Activated naive CD8-positive, alpha-beta T cell treated with anti-CD3 and anti-CD28 coated beads, Interleukin-2, amount 50 U/mL, for 16 hours (primary cell): ENCODE measurements at regions not wholly inside any gene's neighbourhood (a gene's known extent, or its start where the extent isn't known, plus 50 kb on each side); places are given as distances from the start of the nearest gene placed in this dataset.
"Not testable (repeated sequence)": the region's sequence is repeated elsewhere in the genome, so short reads cannot be mapped to it uniquely, and the experiment has no call there.

Source experiments
- DNase-seq: peaks from one replicate; pipeline ENCODE4 v3.0.0-alpha.2; 2020; ENCODE audit warnings: low read depth, low spot score

- DNase-seq = no peak
Observed at GRCh38 chr2:143930891-143931290, 589.0 kb downstream of the ZEB2 start.

- DNase-seq = no peak
Observed at GRCh38 chr2:143928613-143929012, 591.3 kb downstream of the ZEB2 start.

- DNase-seq = no peak
Observed at GRCh38 chr2:143928184-143928583, 591.7 kb downstream of the ZEB2 start.

GRCh38 chr2:143926736-143927135 is 593.2 kb downstream of the ZEB2 start:
- DNase-seq = no peak

- DNase-seq = not testable (repeated sequence)
Observed at GRCh38 chr2:143922261-143922830, 597.6 kb downstream of the ZEB2 start.

- DNase-seq = no peak
Observed at GRCh38 chr2:143918465-143918989, 601.4 kb downstream of the ZEB2 start.

GRCh38 chr2:143916781-143917180 is 603.1 kb downstream of the ZEB2 start:
- DNase-seq = no peak

GRCh38 chr2:143909577-143910353 is 610.2 kb downstream of the ZEB2 start:
- no peak for DNase-seq

GRCh38 chr2:143908843-143909242 is 611.1 kb downstream of the ZEB2 start:
- DNase-seq = no peak

- no peak for DNase-seq
Observed at GRCh38 chr2:143907801-143908200, 612.1 kb downstream of the ZEB2 start.

- DNase-seq = no peak
Observed at GRCh38 chr2:143906850-143907249, 613.1 kb downstream of the ZEB2 start.

- no peak for DNase-seq
Observed at GRCh38 chr2:143905587-143905986, 614.3 kb downstream of the ZEB2 start.

GRCh38 chr2:143903172-143903856 is 616.6 kb downstream of the ZEB2 start:
- DNase-seq = no peak

GRCh38 chr2:143901185-143901842 is 618.6 kb downstream of the ZEB2 start:
- no peak for DNase-seq

GRCh38 chr2:143899987-143900386 is 619.9 kb downstream of the ZEB2 start:
- DNase-seq = no peak

GRCh38 chr2:143893371-143893770 is 626.5 kb downstream of the ZEB2 start:
- DNase-seq = no peak

GRCh38 chr2:143891879-143892308 is 628.0 kb downstream of the ZEB2 start:
- no peak for DNase-seq

- no peak for DNase-seq
Observed at GRCh38 chr2:143890798-143891197, 629.1 kb downstream of the ZEB2 start.

GRCh38 chr2:143889216-143889615 is 630.7 kb downstream of the ZEB2 start:
- no peak for DNase-seq

GRCh38 chr2:143885461-143885860 is 634.5 kb downstream of the ZEB2 start:
- no peak for DNase-seq

GRCh38 chr2:143881246-143881645 is 638.7 kb downstream of the ZEB2 start:
- no peak for DNase-seq
